Kidney tubule cell (primary cell): ENCODE measurements at regions not wholly inside any gene's neighbourhood (a gene's known extent, or its start where the extent isn't known, plus 50 kb on each side); places are given as distances from the start of the nearest gene placed in this dataset.
"Not testable (repeated sequence)": the region's sequence is repeated elsewhere in the genome, so short reads cannot be mapped to it uniquely, and the experiment has no call there.

Source experiments
- DNase-seq: peaks from one replicate; pipeline ENCODE4 v3.0.0-alpha.2; 2018; ENCODE audit warnings: low spot score

DNA sequence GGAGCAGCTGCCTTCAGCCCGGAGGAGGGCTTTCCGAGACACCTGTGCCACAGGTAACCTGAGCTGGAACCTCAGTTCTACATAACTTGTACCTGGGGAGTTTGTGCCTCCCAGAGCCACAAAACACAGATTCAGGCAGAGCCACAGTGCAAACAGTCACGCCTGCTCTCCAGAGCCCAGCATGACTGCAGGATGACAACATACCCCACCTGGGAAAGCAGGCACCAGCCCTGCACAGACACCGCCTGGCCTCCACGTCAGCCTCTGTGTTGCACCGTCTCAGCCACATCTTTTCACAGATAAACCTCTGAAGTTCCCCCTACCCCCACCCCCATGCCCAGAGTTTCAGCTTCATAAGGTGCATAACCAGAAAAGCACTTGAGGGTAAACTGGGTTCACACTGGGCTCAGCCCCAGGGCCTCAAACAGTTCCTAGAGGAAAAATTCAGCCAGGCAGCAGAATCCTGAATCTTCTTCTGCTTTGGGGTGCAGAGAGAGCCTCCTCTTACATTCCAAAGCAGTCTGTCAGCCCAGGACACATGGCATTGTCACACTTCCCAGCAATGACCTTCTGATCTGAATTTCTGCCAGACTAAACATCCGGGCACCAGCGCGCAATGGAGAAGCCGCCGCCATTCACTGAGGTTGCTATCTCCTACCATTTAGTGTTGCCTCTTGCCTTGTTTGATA, 229.5 kb downstream of the TOMM20 start:
- DNase-seq: peak; percentile 83

DNA sequence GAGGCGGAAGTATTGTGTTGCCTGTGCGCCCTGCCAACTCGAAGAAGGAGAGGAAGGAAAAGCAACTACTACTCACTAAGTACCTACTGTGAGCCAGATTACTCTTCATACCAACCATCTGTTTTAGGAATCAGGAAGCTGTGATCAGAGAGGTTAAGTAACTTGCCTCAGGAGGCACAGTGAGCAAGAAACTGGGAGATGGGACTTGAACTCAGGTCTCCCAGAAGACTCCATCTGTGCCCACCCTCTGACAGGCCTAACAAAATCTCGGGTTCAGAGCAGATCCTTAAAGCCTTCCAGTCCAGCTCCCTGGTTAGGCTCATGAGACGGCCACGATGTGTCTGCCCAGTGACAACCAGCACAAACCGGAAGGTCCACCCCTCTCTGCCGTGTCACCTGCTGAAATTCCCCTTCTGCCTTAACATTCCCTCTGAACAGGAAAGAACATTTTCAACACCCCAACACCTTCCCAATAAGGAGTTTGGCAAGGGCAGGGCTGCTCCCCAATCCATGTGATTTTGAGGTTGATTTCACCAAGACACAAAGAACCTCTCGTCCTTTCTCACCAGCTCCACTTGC, 230.1 kb downstream of the TOMM20 start:
- DNase-seq: no peak

DNA sequence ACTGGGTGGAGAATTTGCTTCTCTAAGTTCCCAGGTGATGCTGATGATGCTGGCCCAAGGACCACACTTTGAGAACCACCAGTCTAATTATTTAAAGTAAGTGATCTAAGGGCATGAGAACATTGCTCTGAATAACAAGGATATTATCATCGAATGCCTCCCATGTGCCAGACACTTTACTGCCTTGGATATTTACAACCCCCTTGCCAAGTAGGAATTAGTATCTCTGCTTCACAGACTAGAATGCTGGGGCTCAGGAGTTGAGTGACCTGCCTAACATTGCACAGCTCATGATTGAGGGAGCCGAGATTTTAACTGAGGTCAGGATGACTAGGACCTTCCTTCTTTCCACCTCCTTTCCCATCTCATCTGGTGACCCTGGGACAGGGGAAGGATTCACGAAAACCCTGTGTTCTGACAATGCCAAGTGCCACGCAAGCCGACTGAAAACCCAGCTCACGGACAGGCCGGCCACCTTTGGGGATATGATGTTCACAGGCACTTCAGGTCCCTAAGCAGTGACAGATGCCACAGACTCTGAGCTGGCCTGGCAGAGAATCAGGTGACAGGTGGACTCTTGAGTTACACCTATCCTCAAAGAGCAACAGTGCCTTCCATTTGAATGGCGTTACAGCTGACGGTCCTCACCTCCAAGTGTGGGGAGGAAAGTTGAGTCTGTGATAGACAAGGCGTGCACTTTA, 230.7 kb downstream of the TOMM20 start:
- no peak for DNase-seq

DNA sequence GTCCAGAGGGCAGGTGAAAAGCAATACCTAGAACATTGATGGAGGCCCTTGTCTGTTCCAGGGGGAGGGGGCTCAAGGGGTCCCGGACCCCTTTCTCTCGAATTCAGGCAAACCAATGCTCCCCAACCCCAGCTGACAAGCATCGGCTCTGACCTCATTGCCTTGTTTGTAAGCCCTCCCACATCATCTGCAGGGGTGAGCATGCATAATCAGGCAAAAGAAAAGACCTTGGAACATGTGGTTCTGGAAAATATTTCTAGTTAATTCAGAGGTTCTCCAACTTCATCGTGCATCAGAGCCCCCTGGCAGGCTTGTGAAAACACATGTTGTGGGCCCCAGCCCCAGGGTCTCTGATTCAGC, 231.3 kb downstream of the TOMM20 start:
- DNase-seq: no peak

DNA sequence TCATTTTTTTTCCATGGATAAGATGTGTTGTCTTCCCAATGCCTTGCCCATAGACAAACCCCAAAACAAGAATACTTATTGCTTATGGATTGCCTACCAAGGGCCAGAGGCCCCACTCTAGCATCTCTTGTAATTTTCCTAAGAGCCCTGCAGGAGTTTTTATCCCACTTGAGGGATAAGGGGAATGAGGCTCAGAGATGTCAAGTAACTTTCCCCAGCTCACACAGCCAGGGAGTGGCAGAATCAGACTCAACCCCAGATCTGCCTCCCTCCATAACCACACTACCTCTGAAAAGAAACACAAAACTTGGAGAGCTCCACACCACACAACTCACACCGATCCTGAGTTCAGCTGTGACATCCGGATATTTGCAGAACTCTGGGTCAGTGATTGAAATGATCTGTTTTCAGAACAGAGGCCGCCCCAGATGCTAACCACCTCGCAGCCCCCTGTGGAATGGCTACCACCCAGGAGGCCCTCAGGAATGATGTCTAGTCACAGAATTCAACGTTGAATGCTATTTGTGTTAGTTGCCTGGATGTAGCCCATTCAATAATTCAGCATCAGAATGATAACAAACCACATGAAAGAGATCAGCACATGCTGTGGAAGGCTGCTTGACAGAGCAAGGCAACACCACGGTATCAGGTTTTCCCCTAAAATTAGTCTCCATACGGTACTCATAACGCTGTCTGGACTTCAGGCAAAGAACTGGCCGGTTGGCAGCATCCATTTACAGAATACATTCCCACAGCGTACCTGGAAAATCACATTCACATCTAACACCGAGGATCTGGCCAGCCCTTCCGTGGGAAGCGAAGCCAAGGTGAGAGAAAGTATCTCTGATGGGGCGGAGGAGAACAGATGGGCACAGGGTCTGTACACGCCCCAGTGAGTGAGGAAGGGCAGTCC, 231.9 kb downstream of the TOMM20 start:
- no peak for DNase-seq

DNA sequence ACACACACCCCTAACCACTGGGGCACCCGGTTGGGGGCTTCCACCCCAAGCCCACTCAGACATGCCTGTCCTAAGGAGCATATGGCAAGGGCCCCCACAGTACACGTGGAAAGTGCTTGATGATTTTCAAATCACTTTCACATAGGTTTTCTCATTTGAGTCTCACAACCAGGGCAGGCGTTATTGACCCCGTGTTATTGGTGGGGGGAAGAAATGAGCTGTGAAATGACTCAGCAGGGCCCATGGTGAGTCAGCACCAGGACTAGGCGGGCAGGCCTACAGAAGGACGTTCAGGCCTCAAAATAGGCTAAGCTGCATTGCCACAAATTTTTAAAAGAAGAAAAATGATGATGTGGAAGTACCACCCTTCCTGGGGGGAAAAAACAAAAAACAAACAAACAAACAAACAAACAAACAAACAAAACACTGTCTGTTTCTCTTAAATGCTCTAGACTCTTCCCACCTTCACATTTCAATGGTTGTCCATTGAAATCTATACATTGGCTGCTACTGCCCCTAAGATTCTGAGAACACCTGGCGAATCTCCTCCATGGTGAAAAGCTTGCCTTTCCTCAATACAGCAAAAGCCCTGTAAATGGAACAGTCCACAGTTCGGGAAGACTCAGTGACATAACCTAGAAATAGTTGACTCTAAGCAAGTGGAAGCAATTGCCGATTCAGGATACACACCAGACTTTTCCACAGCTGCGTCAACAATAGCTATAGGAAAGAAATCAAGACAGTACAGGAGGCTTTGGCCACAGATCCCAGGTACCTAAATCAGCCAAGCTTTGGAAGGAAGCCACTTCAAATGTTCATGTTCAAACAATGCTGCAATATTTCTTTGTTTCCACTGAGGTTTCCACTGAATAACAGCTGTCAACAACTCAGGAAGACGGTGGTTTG, 234.7 kb downstream of the TOMM20 start:
- peak; percentile 85 for DNase-seq

DNA sequence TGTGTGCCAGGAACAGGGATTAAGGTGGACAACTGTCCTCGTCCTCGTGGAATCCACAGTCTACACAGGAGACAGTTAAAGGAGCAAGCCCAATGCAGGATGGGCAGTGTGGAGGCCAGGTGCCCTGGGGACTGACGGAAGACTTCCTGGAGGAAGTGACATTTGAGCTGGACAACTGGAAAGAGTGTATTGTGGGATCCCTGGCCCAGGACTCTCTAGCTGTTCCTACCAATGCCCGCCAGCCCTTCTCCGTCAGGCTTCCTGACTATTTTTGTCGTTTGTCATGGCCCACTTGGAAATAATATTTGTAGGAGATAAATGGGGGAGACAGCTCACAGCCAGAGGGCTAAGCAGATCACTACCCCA, 235.3 kb downstream of the TOMM20 start:
- no peak for DNase-seq

DNA sequence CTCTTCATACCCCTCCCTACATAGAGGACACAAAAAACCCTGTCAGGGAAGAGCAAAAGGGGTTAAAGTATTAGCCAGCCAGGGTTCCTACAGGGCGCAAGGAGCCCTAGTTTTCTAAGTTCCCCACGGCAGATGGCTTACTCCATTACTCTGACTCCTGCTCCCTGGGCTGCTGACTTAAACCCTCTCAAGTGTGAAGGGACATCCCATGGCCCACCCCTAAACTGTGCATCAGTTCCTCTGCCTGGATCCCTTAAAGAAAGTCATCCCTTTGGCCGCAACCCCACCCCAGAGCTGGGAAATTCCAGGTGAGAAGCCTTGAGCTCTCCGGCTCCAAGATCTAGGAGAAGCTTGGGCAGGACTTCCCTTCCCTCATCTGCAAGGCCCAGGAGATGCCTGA, 236.0 kb downstream of the TOMM20 start:
- DNase-seq: peak; percentile 81

DNA sequence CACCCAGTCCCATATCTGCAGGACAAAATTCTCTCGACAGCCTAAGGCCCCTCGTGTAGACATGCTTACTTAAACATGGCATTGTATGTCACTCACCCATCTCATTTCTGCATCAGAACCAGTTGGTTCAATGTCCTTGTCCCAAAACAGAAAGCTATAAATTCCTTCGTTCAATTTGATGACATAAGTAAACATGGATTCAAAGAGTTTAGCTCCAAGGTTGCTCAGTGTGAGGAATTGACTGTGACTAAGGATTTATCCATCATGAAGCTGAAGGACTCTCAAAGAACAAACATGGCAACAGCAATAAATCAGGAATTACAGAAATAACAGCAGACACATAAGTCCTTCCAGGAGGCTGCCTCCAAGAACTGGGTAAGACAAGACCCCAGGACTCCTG, 237.2 kb downstream of the TOMM20 start:
- no peak for DNase-seq

DNA sequence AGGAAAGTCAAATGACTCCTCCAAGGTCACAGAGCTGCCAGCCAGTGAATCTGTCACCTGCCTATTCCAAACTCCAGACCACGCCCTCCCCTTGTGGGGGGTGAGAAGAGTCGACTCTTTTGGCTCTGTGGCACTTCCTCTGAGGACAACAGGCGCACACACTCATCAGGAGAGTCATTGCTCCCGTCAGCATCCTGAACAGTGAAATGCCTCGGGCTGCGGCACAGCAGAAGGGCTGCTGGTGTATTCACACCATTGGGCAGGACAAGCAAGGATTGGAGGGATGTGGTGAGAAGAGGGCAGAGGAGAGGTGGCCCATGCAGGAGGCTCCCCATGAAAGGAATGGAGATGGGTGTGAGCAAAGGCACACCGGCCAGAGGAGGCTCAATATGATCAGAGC, 239.0 kb downstream of the TOMM20 start:
- DNase-seq: no peak

DNA sequence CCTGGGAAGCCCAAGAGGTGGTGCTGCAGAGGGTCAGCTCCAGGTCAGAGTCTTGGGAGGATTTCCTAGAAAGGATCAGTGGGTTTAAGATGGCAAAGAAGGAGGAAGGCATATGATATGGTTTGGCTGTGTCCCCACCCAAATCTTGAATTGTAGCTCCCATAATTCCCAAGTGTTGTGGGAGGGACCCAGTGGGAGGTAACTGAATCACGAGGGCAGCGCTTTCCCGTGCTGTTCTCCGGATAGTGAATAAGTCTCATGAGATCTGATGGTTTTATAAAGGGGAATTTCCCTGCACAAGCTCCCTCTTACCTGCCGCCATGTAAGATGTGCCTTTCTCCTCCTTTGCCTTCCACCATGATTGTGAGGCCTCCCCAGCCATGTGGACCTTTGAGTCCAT, 240.4 kb downstream of the TOMM20 start:
- DNase-seq: not testable (repeated sequence)

DNA sequence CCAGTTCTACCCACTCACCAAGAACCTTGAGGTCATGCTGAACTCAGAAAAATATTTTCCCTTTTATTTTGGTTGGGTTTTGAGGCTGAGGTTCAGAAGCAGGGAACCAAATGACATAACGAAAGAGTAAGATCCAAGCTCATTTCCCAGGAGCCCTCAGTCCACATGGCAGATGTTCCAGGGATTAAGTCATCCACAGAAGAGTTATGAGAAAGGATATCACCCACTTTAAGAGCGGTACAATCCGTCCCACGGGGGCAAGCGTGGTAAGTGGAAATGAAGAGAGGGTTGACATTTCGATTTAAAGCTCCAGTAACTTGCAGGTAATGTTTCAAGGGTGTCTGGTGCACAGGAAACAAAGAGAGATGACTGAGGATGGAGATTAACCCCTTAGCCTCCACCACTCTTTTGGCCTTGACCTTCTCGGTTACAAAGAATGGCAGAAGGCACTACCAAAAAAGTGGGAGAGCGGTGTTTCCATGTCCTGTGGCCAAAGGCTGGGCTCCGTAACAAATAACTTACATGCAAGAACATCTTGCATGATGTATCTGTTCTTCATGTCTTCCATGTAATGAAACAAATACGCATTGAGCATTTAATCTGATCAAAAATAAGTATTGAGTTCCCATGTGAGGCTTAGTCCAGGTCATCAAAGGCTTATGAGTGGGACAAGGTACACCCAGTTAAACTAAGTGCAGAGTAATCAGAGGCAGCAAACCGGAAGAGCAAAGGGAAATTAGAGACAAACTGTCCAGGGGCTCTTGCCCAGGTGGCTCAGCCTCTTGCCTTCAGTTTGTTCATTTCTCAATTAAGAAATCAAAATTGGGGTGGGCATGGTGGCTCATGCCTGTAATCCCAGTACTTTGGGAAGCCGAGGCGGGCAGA, 241.4 kb downstream of the TOMM20 start:
- DNase-seq: no peak

DNA sequence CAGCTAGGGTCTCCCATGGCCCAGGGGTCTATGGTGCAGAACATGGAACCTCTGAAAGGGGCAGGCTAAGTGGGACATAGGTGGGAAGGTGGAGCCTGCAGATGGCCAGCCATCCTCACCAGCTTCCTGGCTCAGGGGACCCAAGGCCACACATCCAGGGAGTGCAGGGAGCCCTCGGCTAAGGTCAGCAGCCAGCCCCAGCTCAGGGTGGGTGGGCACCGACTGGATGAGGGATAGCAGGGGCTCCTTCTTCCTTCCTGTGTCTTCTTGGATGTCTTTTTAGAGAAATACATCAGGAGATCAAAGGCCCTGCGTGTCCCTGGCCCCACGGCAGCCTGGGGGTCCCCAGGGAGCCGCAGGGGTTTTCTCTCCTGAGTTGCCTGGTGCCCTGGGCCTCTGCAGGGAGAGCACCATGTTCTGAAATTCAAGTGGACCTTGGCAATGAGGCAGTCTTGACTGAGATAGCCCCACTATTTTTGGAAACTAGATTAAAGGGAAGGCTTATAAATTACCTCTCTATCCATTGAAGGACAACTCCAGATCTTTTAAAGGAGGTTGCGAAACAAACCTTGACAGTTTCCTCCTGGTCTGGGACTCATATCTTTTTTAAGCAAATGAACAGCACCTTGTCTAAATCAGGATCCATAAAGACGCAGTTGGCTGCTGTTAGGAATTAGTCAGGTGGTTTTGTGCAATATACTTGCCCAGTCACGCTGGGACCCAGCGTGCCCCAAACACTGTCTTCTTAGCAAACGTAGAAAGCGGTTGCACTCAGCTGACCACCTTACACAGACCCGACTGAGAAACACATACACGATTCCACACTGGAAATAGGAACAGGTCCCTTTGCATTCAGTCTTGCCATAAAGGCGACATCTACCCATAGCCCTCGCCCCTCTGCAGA, 242.3 kb downstream of the TOMM20 start:
- no peak for DNase-seq

DNA sequence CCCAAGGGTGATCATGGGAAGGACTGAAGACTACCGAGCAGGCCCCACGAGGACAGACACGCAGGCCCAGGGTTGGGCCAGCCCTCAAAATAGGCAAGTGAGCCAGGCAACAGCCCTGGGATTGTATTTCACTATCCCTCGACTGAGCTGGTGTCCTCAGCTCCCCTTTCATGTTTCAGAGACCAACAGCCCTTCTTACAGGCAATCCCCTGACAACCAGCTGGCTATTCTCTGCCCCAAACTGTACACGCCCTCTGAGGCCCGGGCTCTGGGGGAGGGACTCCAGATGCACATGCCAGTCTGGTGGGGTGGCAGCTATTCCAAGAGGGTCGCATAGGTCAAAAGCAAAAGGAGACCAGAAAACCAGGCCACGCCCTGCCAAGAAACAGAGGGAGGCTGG, 243.0 kb downstream of the TOMM20 start:
- no peak for DNase-seq

DNA sequence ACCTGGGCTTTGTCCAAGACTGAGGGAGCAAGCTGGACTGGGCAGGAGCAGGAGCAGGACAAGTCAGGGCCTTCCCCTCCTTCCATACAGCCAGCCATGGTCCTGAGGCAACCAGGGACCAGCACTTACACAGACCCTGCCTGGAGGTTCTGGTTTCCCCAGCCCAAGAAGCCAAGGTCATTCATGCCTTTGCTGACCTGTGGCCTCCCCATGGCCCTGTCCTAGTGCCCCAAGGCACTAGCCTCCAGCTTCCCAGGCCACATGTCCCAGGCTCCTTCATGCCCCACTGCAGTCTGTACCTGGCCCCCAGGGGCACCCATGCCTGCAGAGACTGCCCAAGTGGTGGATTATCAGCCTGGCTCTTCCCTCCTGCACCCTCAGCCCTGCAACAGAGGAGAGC, 243.9 kb downstream of the TOMM20 start:
- no peak for DNase-seq

DNA sequence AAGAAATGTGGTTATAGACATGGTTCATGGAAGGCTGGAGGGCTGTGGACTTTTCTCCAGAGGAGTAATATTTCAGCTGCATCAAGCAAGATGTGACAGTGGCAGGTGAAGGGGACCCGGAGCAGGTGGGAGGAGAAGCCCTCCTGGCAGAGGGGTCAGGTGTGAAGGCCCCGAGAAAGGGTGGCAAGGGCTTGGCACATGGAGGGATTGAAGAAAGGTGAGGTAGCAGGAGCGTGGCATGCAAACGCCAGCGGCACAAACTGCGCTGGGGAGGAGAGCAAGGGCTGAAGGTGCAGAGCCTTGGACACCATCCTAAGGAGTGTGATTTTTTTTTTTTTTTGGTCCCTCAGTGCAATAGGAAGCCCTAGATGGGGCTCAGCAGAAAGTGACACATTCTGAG, 244.6 kb downstream of the TOMM20 start:
- no peak for DNase-seq

DNA sequence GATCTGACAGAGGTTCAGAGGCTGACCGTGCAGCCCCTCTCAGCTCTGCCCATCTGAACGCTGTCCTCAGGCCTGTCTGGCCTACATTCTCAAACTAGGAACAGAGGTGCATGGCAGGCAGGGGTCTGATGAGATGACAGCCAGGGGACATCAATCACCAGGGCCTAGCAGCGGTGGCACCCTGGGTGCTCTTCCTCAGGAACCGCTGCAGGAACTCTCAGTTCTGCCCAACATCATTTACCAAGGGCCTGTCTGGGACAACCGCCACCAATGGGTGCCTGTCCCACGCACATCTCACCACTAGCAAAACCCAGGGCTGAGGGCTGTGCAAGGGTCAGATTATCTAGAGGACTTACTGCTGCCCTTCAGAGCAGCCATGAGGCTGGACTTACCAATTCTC, 245.7 kb downstream of the TOMM20 start:
- no peak for DNase-seq

DNA sequence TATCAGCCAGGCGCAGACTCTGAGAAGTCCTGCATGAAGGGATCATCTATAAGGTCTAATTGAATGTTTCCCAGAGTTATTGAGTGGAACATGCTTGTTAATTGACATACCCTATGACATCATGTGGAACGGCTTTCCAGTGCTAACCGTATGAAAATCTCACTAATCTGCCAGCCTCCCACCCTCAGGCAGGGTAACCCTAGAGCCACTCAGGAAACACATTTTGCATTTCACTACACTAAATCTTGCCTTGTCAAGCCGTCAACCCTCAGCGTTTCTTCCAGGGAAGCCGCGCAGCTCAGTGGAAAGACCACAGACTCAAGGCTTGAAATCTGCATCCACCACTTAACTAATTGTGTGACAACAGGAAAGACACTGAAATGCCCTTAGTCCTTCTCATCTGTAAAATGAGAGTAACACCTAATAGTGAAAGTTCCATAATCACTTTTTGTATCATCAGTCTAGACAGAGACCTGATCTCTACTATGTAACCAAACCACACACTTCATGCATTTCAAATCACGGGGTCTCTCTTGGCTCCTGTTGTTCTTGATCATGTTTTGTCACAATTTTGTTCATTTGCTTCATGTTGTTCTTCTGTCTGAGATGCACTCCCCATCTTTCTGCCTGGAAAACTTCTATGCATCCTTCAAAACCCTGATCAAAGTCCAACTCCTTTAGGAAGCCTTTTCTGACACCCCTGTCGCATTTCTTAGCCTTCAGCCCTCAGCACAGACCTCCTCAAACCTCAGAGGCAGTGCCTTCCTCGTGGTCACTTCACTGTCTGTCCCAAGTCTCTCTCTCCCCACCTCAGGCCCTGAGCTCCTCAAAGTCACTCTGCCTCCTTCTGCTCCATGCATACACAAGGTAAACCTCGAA, 246.5 kb downstream of the TOMM20 start:
- no peak for DNase-seq
